Adrenal gland (tissue), 9 donors: ENCODE measurements at regions not wholly inside any gene's neighbourhood (a gene's known extent, or its start where the extent isn't known, plus 50 kb on each side); places are given as distances from the start of the nearest gene placed in this dataset.
"Not testable (repeated sequence)": the region's sequence is repeated elsewhere in the genome, so short reads cannot be mapped to it uniquely, and the experiment has no call there.

Source experiments
- DNase-seq, 7 donors: peaks; one replicate each; pipeline ENCODE4 v3.0.0-alpha.2; 2019 to 2020
- H3K27ac ChIP-seq, 5 donors: fragments of 200-600 bp; sonication (generic) in 4 of 5; 1 replicate in 3 of 5; 2 replicates in 2 of 5; pipeline versions ENCODE4 v1.5.1 to v1.8.0; 2016 to 2020; ENCODE audit warnings: mild to moderate bottlenecking in 1 of 5
- H3K27me3 ChIP-seq: fragments of 200-600 bp; 2 replicates; pipeline ENCODE4 v1.8.0; 2021
- H3K36me3 ChIP-seq, 2 donors: fragments of 200-600 bp; replicated peaks in 1 of 2; 1 replicate in 1 of 2; 2 replicates in 1 of 2; pipeline versions ENCODE4 v1.5.1 to v1.8.0; 2018 to 2022
- H3K4me1 ChIP-seq, 2 donors: fragments of 200-600 bp; replicated peaks in 1 of 2; 1 replicate in 1 of 2; 2 replicates in 1 of 2; pipeline versions ENCODE4 v1.5.1 to v1.8.0; 2018 to 2021
- H3K4me3 ChIP-seq, 4 donors: fragments of 200-600 bp; sonication (generic) in 3 of 4; one replicate each; pipeline ENCODE4 v1.5.1; 2016 to 2018
- H3K9me3 ChIP-seq, 3 donors: fragments of 200-600 bp; sonication (generic) in 1 of 3; replicated peaks in 1 of 3; 1 replicate in 2 of 3; 2 replicates in 1 of 3; pipeline versions ENCODE4 v1.5.1 to v1.8.0; 2016 to 2021
- POLR2A ChIP-seq, 2 donors: fragments of 450-650 bp; IDR thresholded peaks; one replicate each; pipeline ENCODE4 v1.6.1; 2017; ENCODE audit warnings: antibody characterized with exemption in 2 of 2, mild to moderate bottlenecking in 2 of 2, moderate library complexity in 1 of 2
- WGBS, 4 donors: extraction: QIAGEN DNeasy Blood & Tissue Kit in 2 of 4; methylation state at CpG; one replicate each; pipeline versions ENCODE4 v1.1.5 to v1.1.7; 2013 to 2017; 5-methylcytosine and 5-hydroxymethylcytosine counted together
- intact Hi-C, 2 donors: fragments of 100-400 bp; cut with DNase I; formaldehyde crosslinking; loops; one replicate each; pipeline versions ENCODE4 v1.14.1 to v1.15.0; 2022 to 2023
- TF ChIP-seq, protein P1 (sequence below), 6 experiments: fragments of 450-650 bp in 4 of 6; fragments of 200-600 bp in 2 of 6; sonication (generic) in 1 of 6; IDR thresholded peaks; 1 replicate in 5 of 6; 2 replicates in 1 of 6; pipeline versions ENCODE4 v1.5.1 to v1.8.0; 2016 to 2021; ENCODE audit warnings: antibody characterized with exemption in 6 of 6, mild to moderate bottlenecking in 2 of 6, moderate library complexity in 1 of 6
- donor health status: healthy with polysubstance abuse.
- donor health status: Bipolar disorder and iron deficiency.
- donor health status: DM: yes; HTN: yes; CAD: no.
- donor health status: DM: no; HTN: no; CAD: no.
- donor health status: DM: no; HTN: no; CAD: no.

DNA sequence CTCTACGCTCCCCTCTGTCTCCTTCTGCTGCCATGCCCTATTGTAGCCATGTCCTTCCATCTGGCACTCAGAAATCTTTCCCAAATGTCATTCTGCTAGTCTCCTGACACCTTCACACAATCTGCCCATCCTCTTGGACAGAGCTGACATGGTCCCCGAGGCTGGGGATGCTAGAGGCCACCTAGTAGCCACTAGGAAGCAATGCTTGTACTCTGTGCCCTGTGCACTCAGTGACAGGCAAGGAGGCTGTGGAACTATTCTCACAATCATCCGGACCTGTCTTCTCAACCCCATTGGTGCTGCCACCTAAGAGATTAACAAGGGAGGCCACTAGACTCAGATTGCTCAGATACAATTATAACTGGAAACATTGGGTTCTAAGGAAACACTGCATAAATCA is 112.6 kb upstream of the TMEM164 start:
- no peaks in the 10 kb centered on the region for H3K4me1 ChIP-seq
- H3K9me3 ChIP-seq, result no peaks in the 10 kb centered on the region
- no peak for TF ChIP-seq POLR2A (IDR thresholded peaks at IDR 0.05)
- TF ChIP-seq, protein P1, sequence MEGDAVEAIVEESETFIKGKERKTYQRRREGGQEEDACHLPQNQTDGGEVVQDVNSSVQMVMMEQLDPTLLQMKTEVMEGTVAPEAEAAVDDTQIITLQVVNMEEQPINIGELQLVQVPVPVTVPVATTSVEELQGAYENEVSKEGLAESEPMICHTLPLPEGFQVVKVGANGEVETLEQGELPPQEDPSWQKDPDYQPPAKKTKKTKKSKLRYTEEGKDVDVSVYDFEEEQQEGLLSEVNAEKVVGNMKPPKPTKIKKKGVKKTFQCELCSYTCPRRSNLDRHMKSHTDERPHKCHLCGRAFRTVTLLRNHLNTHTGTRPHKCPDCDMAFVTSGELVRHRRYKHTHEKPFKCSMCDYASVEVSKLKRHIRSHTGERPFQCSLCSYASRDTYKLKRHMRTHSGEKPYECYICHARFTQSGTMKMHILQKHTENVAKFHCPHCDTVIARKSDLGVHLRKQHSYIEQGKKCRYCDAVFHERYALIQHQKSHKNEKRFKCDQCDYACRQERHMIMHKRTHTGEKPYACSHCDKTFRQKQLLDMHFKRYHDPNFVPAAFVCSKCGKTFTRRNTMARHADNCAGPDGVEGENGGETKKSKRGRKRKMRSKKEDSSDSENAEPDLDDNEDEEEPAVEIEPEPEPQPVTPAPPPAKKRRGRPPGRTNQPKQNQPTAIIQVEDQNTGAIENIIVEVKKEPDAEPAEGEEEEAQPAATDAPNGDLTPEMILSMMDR (IDR thresholded peaks at IDR 0.05), result no peak
- no peaks in the 10 kb centered on the region for H3K36me3 ChIP-seq
- no peak overlapping the region for H3K27ac ChIP-seq
- no peak for DNase-seq
- peaks cover 17% of the 10 kb centered on the region for H3K27me3 ChIP-seq
- no peak overlapping the region for H3K4me3 ChIP-seq
- intact Hi-C loops, result no loop called here
- WGBS, 4 donors, result 54 to 83% (median 73%) methylated on average over 2 to 3 of the region's 3 CpGs

DNA sequence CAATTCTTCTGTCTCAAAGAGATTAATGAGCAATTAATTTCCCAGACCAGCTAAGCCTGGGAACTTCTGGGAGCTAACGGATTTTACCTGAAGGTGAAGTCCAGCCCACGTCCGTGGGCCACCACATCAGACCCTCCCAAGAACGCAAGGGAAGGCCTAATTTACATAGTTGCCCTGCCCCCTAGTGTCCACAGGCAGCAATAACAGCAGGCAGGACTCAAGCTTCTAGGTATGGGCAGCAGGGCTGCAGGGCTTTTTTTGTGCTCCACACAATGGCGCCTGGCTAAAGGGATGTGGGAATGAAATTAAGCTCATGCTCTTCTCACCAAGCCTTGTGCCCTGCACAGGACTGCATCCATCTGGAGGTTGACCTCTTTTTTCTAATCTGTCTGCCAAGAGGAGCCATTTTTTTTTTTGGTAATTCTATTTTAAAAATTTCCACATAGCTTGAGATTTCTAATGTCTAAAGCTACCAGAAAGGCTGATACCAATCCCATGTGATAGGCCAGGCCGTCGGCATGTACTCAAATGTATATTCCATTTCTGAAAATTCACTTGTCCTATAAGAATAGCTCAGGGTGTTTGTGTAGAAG is 111.9 kb upstream of the TMEM164 start:
- WGBS, 4 donors, result 24 to 32% (median 27%) methylated on average over 3 to 7 of the region's 7 CpGs
- H3K9me3 ChIP-seq, result no peaks in the 10 kb centered on the region
- no peak overlapping the region for H3K4me3 ChIP-seq
- peaks cover 17% of the 10 kb centered on the region for H3K27me3 ChIP-seq
- no peak for TF ChIP-seq POLR2A (IDR thresholded peaks at IDR 0.05)
- TF ChIP-seq, protein P1 (IDR thresholded peaks at IDR 0.05), result peak; percentile 59 to 81 (median 73)
- no peak overlapping the region for H3K27ac ChIP-seq
- intact Hi-C loops, result no loop called here
- no peaks in the 10 kb centered on the region for H3K4me1 ChIP-seq
- H3K36me3 ChIP-seq, result no peaks in the 10 kb centered on the region
- DNase-seq, result peak; percentile 39 to 73 (median 60)

DNA sequence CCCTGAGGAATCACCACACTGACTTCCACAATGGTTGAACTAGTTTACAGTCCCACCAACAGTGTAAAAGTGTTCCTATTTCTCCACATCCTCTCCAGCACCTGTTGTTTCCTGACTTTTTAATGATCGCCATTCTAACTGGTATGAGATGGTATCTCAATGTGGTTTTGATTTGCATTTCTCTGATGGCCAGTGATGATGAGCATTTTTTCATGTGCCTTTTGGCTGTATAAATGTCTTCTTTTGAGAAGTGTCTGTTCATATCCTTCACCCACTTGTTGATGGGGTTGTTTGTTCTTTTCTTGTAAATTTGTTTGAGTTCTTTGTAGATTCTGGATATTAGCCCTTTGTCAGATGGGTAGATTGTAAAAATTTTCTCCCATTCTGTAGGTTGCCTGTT is 106.9 kb upstream of the TMEM164 start:
- DNase-seq, H3K36me3 ChIP-seq, H3K4me1 ChIP-seq, intact Hi-C loops, H3K9me3 ChIP-seq, H3K4me3 ChIP-seq, H3K27me3 ChIP-seq, H3K27ac ChIP-seq: not testable (repeated sequence)
- WGBS, 4 donors, result 100% methylated on average over 1 of the region's 1 CpG; no CpG with 5 or more reads in 2 of the 4 donors

DNA sequence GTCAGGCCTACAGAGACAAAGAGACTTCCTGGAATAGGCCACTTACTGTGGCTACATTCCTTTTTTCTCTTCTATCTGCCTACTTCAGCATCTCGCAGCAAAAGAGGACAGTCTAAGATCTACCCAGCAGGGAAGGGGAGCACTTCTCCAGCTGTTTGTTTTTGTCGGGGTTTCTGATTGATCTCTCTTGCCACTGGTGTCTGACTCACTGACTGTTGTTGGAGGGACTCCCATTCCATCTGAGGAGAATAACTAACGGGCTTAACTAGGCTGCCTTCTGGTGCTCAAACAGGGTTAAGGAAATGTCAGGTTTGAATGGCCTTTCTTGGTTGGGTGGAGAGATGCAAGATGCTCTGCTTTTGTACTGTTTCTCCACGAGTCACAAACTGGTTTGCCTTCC is 100.2 kb upstream of the TMEM164 start:
- TF ChIP-seq, protein P1 (IDR thresholded peaks at IDR 0.05), result no peak
- TF ChIP-seq POLR2A (IDR thresholded peaks at IDR 0.05), result no peak
- intact Hi-C loops, result loop anchor here in 1 of 2 donors (10.0 kb wide), 1 partner anchor 512 kb away; no protein-coding TSS in a partner anchor
- H3K27ac ChIP-seq, result no peak overlapping the region
- H3K4me1 ChIP-seq, result no peaks in the 10 kb centered on the region
- no peaks in the 10 kb centered on the region for H3K36me3 ChIP-seq
- DNase-seq, result peak in 1 of 7 donors; percentile 16
- WGBS, 4 donors, result 46 to 64% (median 51%) methylated on average over 3 to 4 of the region's 4 CpGs
- H3K9me3 ChIP-seq, result no peaks in the 10 kb centered on the region
- H3K4me3 ChIP-seq, result no peak overlapping the region
- H3K27me3 ChIP-seq, result peaks cover 14% of the 10 kb centered on the region

DNA sequence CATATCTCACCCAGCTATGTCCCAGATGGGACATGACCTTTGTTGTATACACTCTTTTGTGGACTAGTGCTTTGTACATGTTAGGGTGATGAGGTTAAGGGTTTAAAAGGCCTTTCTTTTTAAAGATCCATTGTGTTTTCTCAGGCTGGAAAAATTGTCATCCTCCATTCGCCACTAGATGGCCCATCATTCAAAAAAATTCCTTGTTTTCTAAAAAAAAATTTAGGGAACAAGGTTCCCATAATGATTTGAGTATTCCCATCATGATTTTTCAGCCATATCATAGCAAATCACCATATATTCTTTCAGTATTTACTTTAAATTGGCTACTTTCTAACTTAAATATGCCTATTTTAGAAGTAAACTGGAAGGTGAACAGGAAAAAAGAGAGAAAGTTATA is 91.9 kb upstream of the TMEM164 start:
- Histone ChIP-seq H3K9me3 (no peaks in the 10 kb centered on the region), H3K36me3 (no peaks in the 10 kb centered on the region), H3K4me1 (no peaks in the 10 kb centered on the region), H3K4me3 (no peak overlapping the region), H3K27ac (no peak overlapping the region), H3K27me3 (peaks cover 12% of the 10 kb centered on the region)
- WGBS, 4 donors, result 0 to 9% (median 5%) methylated on average over 1 of the region's 1 CpG
- TF ChIP-seq POLR2A (IDR thresholded peaks at IDR 0.05), result no peak
- TF ChIP-seq, protein P1 (IDR thresholded peaks at IDR 0.05), result peak; percentile 39 to 63 (median 45)
- no peak for DNase-seq
- intact Hi-C loops, result loop anchor here (5.0 to 10.0 kb wide), 2 partner anchors 234 to 236 kb away; no protein-coding TSS in a partner anchor

DNA sequence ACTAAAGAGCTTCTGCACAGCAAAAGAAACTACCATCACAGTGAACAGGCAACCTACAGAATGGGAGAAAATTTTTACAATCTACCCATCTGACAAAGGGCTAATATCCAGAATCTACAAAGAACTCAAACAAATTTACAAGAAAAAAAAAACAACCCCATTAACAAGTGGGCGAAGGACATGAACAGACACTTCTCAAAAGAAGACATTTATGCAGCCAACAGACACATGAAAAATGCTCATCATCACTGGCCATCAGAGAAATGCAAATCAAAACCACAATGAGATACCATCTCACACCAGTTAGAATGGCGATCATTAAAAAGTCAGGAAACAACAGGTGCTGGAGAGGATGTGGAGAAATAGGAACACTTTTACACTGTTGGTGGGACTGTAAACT is 89.9 kb upstream of the TMEM164 start:
- DNase-seq, H3K4me3 ChIP-seq, H3K9me3 ChIP-seq, H3K27ac ChIP-seq, H3K36me3 ChIP-seq, H3K4me1 ChIP-seq: not testable (repeated sequence)
- WGBS, 4 donors, result 88 to 100% (median 100%) methylated on average over 1 to 2 of the region's 2 CpGs
- intact Hi-C loops, result loop anchor here (5.0 to 10.0 kb wide), 2 partner anchors 232 to 234 kb away; no protein-coding TSS in a partner anchor
- H3K27me3 ChIP-seq, result peaks cover 16% of the 10 kb centered on the region
